ENCODE measurements at regions not wholly inside any gene's neighbourhood (a gene's known extent, or its start where the extent isn't known, plus 50 kb on each side); places are given as distances from the start of the nearest gene placed in this dataset.

GRCh38 chr12:98437166-98437565 is 78.2 kb upstream of the TMPO start:
- no peak for DNase-seq (ENCODE audit: low read depth, low spot score)
- no peak overlapping the region for H3K27ac ChIP-seq

GRCh38 chr12:98437806-98438595 is 77.4 kb upstream of the TMPO start:
- DNase-seq (ENCODE audit: low read depth, low spot score) = no peak

GRCh38 chr12:98438656-98439230 is 76.6 kb upstream of the TMPO start:
- DNase-seq (ENCODE audit: low read depth, low spot score) = no peak
- no peak overlapping the region for H3K27ac ChIP-seq

More at GRCh38 chr12:98437806-98438595, 77.4 kb upstream of the TMPO start:
- no peak overlapping the region for H3K27ac ChIP-seq

GRCh38 chr12:98439471-98439951 is 75.9 kb upstream of the TMPO start:
- H3K27ac ChIP-seq = no peak overlapping the region
- no peak for DNase-seq (ENCODE audit: low read depth, low spot score)

GRCh38 chr12:98439981-98440581 is 75.3 kb upstream of the TMPO start:
- peak; percentile 64 for DNase-seq (ENCODE audit: low read depth, low spot score)
- H3K27ac ChIP-seq = no peak overlapping the region

- H3K27ac ChIP-seq = no peak overlapping the region
These were observed 69.3 kb upstream of the TMPO start for GRCh38 chr12:98446060-98446459.

GRCh38 chr12:98446682-98447081 is 68.7 kb upstream of the TMPO start:
- H3K27ac ChIP-seq = no peak overlapping the region
- DNase-seq (ENCODE audit: low read depth, low spot score) = no peak

More at GRCh38 chr12:98446060-98446459, 69.3 kb upstream of the TMPO start:
- no peak for DNase-seq (ENCODE audit: low read depth, low spot score)

- no peak for DNase-seq (ENCODE audit: low read depth, low spot score)
- H3K27ac ChIP-seq = no peak overlapping the region
These were observed 65.8 kb upstream of the TMPO start for GRCh38 chr12:98449584-98449983.

GRCh38 chr12:98453070-98453469 is 62.3 kb upstream of the TMPO start:
- H3K27ac ChIP-seq = no peak overlapping the region
- no peak for DNase-seq (ENCODE audit: low read depth, low spot score)

GRCh38 chr12:98453492-98453891 is 61.9 kb upstream of the TMPO start:
- no peak for DNase-seq (ENCODE audit: low read depth, low spot score)
- no peak overlapping the region for H3K27ac ChIP-seq

- no peak for DNase-seq (ENCODE audit: low read depth, low spot score)
- no peak overlapping the region for H3K27ac ChIP-seq
These were observed 59.3 kb upstream of the TMPO start for GRCh38 chr12:98456041-98456440.

GRCh38 chr12:98456576-98457573 is 58.5 kb upstream of the TMPO start:
- no peak for DNase-seq (ENCODE audit: low read depth, low spot score)
- no peak overlapping the region for H3K27ac ChIP-seq

- no peak overlapping the region for H3K27ac ChIP-seq
- DNase-seq (ENCODE audit: low read depth, low spot score) = no peak
These were observed 51.2 kb upstream of the TMPO start for GRCh38 chr12:98464190-98464589.

- DNase-seq (ENCODE audit: low read depth, low spot score) = no peak
- H3K27ac ChIP-seq = no peak overlapping the region
These were observed 49.9 kb upstream of the TMPO start for GRCh38 chr12:98465505-98465904.

Data from epithelial cell of prostate (primary cell).